NCI-H2196 treated with DMSO at 0.1 percent for 48 hours (cell line): ENCODE measurements at regions not wholly inside any gene's neighbourhood (a gene's known extent, or its start where the extent isn't known, plus 50 kb on each side); places are given as distances from the start of the nearest gene placed in this dataset.

Experiments
- DNase-seq: peaks from one replicate; lab custom pipeline; 2025; ENCODE audit not compliant: unreplicated experiment; lab: John Stamatoyannopoulos, UW

DNA sequence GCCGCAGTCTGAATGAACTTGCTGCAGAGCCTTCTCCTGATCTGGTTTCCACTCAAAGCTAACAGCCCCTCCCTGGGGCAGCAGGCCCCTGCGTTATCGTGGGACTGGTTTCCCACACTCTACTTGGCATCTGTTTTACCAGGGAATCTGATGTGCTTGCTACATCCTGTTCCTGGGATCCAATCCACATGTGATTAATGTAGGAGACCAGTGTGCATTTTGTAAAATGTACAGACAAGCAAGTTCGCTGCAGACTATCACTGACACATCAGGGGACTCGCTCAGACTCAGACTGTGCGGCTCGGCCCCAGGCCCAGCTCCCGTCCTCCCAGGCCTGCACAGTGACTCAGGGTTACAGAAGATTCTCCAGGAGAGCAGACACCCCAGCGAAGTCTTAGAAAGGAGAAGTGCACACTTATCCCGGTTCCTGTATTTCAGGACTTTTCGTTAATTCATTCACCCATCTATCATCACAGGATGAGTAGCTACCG, 340.1 kb downstream of the MATN1 start:
- no peak for DNase-seq

- DNase-seq: peak; percentile 10
These were observed 340.9 kb downstream of the MATN1 start for GRCh38 chr1:30382496-30382895.

DNA sequence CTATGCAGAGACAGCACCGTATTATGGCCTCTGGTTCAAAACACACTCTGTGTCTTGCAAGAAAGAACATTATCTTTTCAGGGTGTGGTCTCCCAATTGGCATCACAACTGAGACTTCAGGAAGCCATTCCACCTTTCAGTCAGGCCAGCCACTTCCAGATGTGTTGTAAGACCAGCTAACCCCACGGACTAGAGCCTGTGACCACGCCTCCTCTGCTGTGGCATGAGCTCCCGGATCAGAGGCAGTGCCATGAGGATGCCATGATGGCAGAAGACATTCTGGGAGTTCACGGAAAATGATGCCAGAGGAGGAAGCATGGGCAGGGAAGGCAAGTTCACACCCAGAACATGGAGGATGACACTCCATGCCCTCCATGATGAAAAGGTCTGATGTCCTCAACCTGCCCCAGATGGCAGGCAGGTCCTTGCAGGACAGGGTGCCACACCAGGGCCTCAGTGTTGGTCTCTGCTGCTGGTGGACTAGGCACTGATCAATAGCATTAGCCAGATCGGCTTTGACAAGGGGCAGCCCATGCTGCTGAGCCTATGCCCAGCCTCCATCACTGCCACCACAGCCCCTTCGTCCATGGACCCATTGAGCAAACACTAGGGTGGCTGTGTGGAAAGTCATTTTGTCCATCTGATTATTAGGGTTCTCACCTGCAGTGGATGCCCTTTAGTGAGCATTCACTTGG, 341.6 kb downstream of the MATN1 start:
- no peak for DNase-seq

- no peak for DNase-seq
These were observed 342.1 kb downstream of the MATN1 start for GRCh38 chr1:30381266-30381665.

GRCh38 chr1:30380625-30380984, 342.8 kb downstream of the MATN1 start:
- no peak for DNase-seq

DNA sequence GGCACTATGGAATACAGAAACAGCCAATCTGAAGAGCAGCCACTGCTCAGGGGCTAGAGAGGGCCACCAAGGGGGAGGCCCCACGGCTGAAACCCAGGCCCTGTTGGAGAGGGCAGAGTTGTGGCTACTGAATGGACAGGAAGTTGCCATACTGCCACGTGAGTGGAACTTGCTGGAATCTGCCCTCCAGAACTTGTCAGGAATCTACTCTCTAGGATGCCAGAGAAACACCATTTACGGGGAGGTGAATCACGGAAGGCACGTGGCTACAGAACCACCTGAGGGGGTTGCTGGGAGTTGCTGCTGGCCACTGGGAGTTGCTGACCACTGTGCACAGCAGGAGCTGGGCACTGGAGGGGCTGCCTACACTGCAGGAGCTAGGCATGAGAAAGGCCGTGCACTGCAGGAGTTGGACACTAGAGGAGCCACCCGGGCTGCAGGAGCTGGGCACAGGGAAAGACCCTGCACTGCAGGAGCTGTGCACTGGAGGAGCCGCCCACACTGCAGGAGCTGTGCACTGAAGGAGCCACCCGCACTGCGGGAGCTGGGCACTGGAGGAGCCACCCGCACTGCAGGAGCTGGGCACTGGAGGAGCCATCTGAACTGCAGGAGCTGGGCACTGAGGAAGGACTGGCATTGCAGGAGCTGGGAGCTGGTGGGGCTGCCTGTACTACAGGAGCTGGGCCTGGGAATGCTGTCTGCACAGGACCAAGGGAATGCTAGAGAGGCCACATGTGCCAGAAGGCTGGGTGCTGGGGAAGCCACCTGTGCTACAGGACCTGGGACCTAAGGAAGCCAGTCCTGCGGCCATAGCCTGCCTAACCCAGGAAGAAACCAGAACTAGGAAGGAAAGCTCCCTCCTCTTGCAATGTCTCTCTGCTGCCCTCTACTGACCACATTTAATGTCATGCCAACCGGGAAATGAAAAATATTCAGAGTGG, 343.4 kb downstream of the MATN1 start:
- DNase-seq: peak; percentile 74

GRCh38 chr1:30378991-30379581, 344.3 kb downstream of the MATN1 start:
- DNase-seq: no peak

DNA sequence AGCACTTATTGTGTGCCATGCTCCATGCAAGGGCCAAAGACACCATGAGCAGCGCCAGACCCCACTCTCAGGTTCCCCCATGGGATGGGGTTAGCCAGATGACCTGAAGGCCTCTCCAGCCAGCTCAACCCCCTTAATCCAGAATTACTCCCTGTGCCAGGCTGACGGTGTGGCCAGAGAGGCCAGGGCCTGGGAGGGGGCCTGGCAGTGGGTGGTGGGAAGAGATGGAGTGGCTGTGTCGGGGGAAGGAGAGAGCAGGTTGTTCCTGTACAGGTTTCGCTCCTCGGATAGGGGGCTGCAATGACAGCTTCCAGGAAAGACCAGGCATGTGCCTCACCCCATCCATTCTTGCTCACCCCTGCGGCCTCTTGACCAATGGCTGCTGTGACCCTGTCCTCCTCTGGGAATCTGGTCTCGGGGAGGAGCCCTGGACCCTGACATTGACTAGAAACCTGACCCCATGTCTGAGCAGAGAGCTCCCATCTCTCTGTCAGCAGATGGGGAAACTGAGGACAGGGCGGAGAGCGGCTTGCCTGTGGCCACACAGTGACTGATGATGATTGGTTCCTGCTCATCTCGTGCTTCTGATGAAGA, 345.3 kb downstream of the MATN1 start:
- no peak for DNase-seq

- DNase-seq: no peak
These were observed 346.0 kb downstream of the MATN1 start for GRCh38 chr1:30377230-30378002.

DNA sequence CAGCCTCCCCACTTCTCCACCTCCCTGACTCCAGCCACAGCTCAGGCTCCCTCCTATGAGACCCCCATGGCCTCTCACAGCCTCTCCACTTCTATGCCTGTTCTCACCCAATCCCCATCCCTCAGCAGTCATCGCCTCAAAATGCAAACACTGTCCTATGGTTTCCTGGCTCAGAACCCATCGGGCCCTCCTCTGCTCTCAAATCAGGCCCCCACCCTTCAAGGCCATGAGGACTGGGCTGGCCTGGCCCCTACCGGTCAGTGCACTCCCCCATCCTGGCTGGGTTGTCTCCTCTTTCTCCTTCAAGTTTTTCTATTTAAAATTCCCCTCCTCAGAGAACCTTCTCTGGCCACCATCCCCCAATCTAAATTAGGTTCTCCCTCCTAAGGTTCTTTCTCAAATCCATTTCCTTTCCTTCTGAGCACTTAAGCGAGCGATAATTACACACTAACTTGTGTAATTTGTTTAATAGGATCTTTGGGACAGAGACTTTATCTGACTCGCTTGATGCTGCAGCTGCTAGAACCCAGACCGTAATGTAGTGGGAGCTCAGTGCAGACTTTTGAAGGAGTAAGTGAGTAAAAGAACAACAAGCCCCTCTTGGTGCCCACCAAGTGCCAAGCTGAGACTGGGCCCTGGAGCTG, 347.2 kb downstream of the MATN1 start:
- DNase-seq: no peak

DNA sequence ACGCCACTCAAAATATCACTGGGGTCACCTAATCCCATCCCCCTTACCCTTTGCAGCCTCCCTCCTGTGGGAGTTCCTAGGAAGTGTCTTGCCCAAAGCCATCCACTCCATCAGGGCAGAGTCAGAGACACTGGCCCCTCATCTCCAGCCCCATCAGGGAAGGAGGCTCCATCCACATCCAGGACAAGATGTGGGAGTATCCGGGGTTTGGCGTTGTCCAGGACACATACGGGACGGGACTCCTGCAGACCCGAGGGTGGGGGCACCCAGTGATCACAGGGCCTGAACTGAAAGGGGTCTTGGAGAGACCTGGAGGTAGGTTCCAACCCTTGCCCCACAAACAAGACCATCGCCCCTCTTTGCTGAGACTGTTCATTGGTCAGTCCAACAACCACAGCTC, 348.2 kb downstream of the MATN1 start:
- DNase-seq: no peak

- no peak for DNase-seq
These were observed 348.9 kb downstream of the MATN1 start for GRCh38 chr1:30374400-30375070.

DNA sequence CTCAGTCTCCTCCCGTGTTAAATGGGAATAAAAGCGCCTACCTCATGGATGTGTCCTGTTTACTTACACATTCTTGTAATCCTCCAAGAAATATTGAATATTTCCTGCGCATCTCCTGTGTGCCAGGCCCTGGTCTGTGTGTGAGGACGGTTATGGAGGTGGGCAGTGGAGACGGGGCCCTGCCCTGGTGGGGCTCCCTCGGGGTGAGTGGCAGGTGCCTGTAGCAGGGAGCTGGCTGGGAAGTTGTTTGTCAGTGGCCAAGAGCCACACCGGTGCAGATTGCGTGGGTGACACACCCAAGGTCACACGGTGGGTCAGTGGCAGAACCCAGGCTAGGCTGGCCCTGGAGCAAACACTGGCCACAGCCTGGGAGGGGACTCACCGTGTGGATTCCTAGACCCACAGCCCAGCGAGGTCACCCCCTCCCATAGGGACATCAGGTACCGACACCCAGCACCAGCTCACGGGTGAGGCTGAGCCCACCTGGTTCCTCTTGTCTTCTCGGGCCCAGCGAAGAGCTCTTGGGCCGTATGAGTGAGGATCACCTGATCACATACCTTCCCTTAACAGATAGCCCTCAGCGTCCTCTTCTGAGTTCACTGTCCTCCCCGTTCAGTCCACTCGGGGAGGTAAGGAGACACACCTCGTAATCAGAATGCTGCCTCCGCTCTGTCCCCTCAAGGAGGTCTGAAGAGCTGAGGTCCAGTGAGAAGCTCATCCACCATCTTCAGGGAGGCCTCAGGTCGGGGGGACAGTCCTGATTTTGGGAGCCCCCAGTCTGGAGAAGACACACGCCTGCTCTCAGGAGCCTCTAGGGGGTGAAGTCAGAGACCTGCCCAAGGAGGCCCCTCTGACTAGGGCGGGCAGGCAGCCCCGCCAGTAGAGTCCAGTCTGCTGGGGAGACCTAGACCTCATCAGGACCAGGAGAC, 349.6 kb downstream of the MATN1 start:
- DNase-seq: no peak

DNA sequence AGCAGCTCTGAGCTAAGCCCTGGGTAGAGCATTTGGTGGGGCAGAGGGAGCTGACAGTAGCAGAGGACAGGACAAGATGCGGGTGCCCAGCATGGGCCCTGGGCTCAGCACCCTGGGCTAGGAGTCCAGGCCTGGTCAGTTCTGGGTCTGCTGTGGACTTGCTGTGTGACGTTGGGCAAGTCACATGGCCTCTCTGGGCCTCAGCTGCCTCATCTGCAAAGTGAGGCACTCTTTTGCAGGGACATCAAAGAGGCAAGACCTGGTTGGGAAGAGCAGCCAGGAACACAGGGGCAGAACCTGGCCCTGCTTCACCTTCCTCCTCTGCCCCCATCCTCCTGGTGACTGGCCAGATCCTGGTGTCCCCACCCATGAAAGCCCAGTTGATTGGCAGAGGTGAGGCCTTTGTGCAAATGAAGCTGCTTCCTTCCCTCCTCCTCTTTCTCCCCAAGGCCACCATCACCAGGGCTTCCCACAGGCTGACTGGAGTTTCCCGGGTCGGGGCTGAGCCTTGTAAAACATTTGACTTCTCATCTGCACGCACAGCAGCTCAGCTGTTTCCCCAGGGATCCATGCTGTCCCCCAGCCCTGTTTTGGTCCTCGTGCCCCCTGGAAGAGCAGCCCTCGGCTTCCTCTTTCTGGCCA, 350.5 kb downstream of the MATN1 start:
- no peak for DNase-seq

DNA sequence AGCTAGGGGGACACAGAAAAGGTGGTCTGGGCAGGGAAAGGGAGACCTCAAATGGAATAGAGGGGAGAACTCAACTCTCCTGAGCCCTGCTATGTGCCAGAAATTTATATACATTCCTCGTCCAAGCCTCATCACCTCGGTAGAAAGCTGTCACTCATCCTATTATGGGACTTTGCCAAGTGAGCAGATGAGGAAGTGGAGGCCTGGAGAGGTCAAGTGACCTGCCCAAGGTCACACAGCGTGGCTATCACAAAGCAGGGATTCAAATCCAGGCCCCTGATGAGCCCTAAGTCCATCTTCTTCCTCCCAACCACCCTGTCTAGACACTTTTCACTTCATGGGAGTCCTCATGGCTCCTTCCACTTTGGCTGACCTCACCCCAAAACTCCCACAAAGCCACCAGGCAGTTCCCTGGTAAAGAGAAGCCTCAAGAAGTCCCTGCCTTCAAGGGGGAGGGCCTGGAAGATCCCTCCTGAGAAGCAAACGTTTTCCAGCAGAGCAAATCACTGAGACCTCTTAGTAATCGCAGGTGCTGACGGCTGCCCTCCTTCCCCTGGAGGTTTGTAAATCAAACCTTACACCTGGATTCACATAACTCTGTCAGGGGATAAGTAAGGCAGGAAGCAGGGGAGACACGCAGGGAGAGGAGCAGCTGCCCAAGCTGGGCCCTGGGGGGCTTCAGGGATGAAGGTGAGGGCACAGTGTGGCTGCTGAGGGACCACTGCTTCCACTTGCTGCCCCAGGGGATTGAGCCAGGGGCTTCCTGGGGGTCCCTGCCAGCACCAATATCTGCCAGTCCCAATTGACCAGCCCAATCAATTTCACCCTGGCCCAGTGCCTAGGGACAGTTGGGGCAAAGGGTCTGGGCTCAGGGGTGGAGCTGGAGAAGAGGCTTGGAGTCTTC, 351.2 kb downstream of the MATN1 start:
- no peak for DNase-seq

DNA sequence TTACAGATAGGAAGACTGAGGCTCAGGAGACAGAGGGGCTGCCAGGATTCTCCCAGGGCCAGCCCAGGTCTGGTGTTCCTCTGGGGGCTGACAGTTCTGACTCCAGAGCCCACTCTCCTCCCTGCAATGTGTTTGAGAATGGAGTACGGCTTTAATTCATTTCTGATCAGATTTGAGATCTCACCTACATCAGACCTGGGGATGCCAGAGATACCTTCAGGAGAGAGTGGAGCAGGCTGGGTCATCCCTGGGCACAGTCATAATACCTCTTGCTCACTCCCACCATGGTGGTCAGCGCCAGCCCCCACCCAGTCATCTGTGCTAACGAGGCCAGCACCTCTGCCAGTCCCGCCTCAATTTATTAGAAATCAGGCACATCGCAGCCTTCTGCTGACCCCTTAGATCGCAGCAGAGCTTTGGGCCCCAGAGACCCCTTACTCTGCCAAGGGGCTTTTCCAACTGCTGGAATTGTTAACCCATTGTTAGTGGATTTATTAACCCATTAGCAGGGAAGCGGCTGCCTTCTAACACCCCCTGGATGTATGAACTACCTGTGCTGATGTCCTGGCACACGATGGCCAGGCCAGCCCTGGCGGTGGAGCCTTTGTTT, 352.1 kb downstream of the MATN1 start:
- DNase-seq: no peak
